ENCODE measurements at regions not wholly inside any gene's neighbourhood (a gene's known extent, or its start where the extent isn't known, plus 50 kb on each side); places are given as distances from the start of the nearest gene placed in this dataset.

- Histone ChIP-seq H3K27me3 (ENCODE audit: insufficient read depth, low read length) (no peaks in the 10 kb centered on the region), H3K9me3 (ENCODE audit: insufficient read depth, low read depth, low read length) (no peaks in the 10 kb centered on the region), H3K4me3 (ENCODE audit: low read length) (no peak overlapping the region), H3K4me1 (ENCODE audit: insufficient read depth, low read length) (no peaks in the 10 kb centered on the region), H3K36me3 (ENCODE audit: insufficient read depth, low read length) (no peaks in the 10 kb centered on the region; the same call in 1 of the 2 replicates), H3K9ac (ENCODE audit: low read depth, low read length) (no peak overlapping the region), H3K27ac (ENCODE audit: low read depth, low read length) (no peak overlapping the region)
- WGBS, result 86% methylated on average over 12 of the region's 12 CpGs
These were observed 72.0 kb upstream of the UMPS start for GRCh38 chr3:124658270-124658669.

- WGBS, result no CpG with 5 or more reads among the region's 1 CpG
These were observed 71.1 kb upstream of the UMPS start for GRCh38 chr3:124659175-124659574.

GRCh38 chr3:124660599-124660998 is 69.7 kb upstream of the UMPS start:
- H3K9me3 ChIP-seq (ENCODE audit: insufficient read depth, low read depth, low read length), result no peaks in the 10 kb centered on the region
- no peak overlapping the region for H3K9ac ChIP-seq (ENCODE audit: low read depth, low read length)
- H3K4me3 ChIP-seq (ENCODE audit: low read length), result no peak overlapping the region
- no peak overlapping the region for H3K27ac ChIP-seq (ENCODE audit: low read depth, low read length)
- H3K4me1 ChIP-seq (ENCODE audit: insufficient read depth, low read length), result no peaks in the 10 kb centered on the region
- no peaks in the 10 kb centered on the region; the same call in 1 of the 2 replicates for H3K36me3 ChIP-seq (ENCODE audit: insufficient read depth, low read length)
- WGBS, result 100% methylated on average over 1 of the region's 1 CpG
- H3K27me3 ChIP-seq (ENCODE audit: insufficient read depth, low read length), result no peaks in the 10 kb centered on the region

More at GRCh38 chr3:124659175-124659574, 71.1 kb upstream of the UMPS start:
- Histone ChIP-seq H3K4me3 (ENCODE audit: low read length) (no peak overlapping the region), H3K9me3 (ENCODE audit: insufficient read depth, low read depth, low read length) (no peaks in the 10 kb centered on the region), H3K36me3 (ENCODE audit: insufficient read depth, low read length) (no peaks in the 10 kb centered on the region; the same call in 1 of the 2 replicates), H3K9ac (ENCODE audit: low read depth, low read length) (no peak overlapping the region), H3K27me3 (ENCODE audit: insufficient read depth, low read length) (no peaks in the 10 kb centered on the region), H3K4me1 (ENCODE audit: insufficient read depth, low read length) (no peaks in the 10 kb centered on the region), H3K27ac (ENCODE audit: low read depth, low read length) (no peak overlapping the region)

GRCh38 chr3:124663690-124664089 is 66.6 kb upstream of the UMPS start:
- Histone ChIP-seq H3K9ac (ENCODE audit: low read depth, low read length) (no peak overlapping the region), H3K27ac (ENCODE audit: low read depth, low read length) (no peak overlapping the region), H3K9me3 (ENCODE audit: insufficient read depth, low read depth, low read length) (no peaks in the 10 kb centered on the region), H3K36me3 (ENCODE audit: insufficient read depth, low read length) (no peaks in the 10 kb centered on the region; the same call in 1 of the 2 replicates), H3K4me1 (ENCODE audit: insufficient read depth, low read length) (no peaks in the 10 kb centered on the region), H3K4me3 (ENCODE audit: low read length) (no peak overlapping the region), H3K27me3 (ENCODE audit: insufficient read depth, low read length) (no peaks in the 10 kb centered on the region)
- 97% methylated on average over 2 of the region's 2 CpGs for WGBS

GRCh38 chr3:124664804-124665203 is 65.4 kb upstream of the UMPS start:
- Histone ChIP-seq H3K9me3 (ENCODE audit: insufficient read depth, low read depth, low read length) (no peaks in the 10 kb centered on the region), H3K4me3 (ENCODE audit: low read length) (no peak overlapping the region), H3K9ac (ENCODE audit: low read depth, low read length) (no peak overlapping the region), H3K27me3 (ENCODE audit: insufficient read depth, low read length) (no peaks in the 10 kb centered on the region), H3K36me3 (ENCODE audit: insufficient read depth, low read length) (no peaks in the 10 kb centered on the region; the same call in 1 of the 2 replicates), H3K4me1 (ENCODE audit: insufficient read depth, low read length) (no peaks in the 10 kb centered on the region), H3K27ac (ENCODE audit: low read depth, low read length) (no peak overlapping the region)
- 90% methylated on average over 2 of the region's 2 CpGs for WGBS

- 89% methylated on average over 5 of the region's 5 CpGs for WGBS
- Histone ChIP-seq H3K9me3 (ENCODE audit: insufficient read depth, low read depth, low read length) (no peaks in the 10 kb centered on the region), H3K27me3 (ENCODE audit: insufficient read depth, low read length) (no peaks in the 10 kb centered on the region), H3K4me1 (ENCODE audit: insufficient read depth, low read length) (no peaks in the 10 kb centered on the region), H3K27ac (ENCODE audit: low read depth, low read length) (no peak overlapping the region), H3K36me3 (ENCODE audit: insufficient read depth, low read length) (no peaks in the 10 kb centered on the region; the same call in 1 of the 2 replicates), H3K4me3 (ENCODE audit: low read length) (no peak overlapping the region), H3K9ac (ENCODE audit: low read depth, low read length) (no peak overlapping the region)
These were observed 64.2 kb upstream of the UMPS start for GRCh38 chr3:124666067-124666466.

GRCh38 chr3:124669470-124669869 is 60.8 kb upstream of the UMPS start:
- 93% methylated on average over 2 of the region's 3 CpGs for WGBS
- no peaks in the 10 kb centered on the region for H3K27me3 ChIP-seq (ENCODE audit: insufficient read depth, low read length)
- H3K9me3 ChIP-seq (ENCODE audit: insufficient read depth, low read depth, low read length), result no peaks in the 10 kb centered on the region
- no peak overlapping the region for H3K9ac ChIP-seq (ENCODE audit: low read depth, low read length)
- no peak overlapping the region for H3K4me3 ChIP-seq (ENCODE audit: low read length)
- H3K27ac ChIP-seq (ENCODE audit: low read depth, low read length), result no peak overlapping the region
- no peaks in the 10 kb centered on the region for H3K36me3 ChIP-seq (ENCODE audit: insufficient read depth, low read length)
- no peaks in the 10 kb centered on the region for H3K4me1 ChIP-seq (ENCODE audit: insufficient read depth, low read length)

GRCh38 chr3:124671106-124671505 is 59.1 kb upstream of the UMPS start:
- Histone ChIP-seq H3K27me3 (ENCODE audit: insufficient read depth, low read length) (no peaks in the 10 kb centered on the region), H3K27ac (ENCODE audit: low read depth, low read length) (no peak overlapping the region), H3K36me3 (ENCODE audit: insufficient read depth, low read length) (no peaks in the 10 kb centered on the region), H3K4me1 (ENCODE audit: insufficient read depth, low read length) (no peaks in the 10 kb centered on the region), H3K4me3 (ENCODE audit: low read length) (no peak overlapping the region), H3K9ac (ENCODE audit: low read depth, low read length) (no peak overlapping the region), H3K9me3 (ENCODE audit: insufficient read depth, low read depth, low read length) (no peaks in the 10 kb centered on the region)
- WGBS, result 91% methylated on average over 4 of the region's 5 CpGs

- Histone ChIP-seq H3K27me3 (ENCODE audit: insufficient read depth, low read length) (no peaks in the 10 kb centered on the region), H3K4me1 (ENCODE audit: insufficient read depth, low read length) (no peaks in the 10 kb centered on the region), H3K36me3 (ENCODE audit: insufficient read depth, low read length) (no peaks in the 10 kb centered on the region), H3K27ac (ENCODE audit: low read depth, low read length) (no peak overlapping the region), H3K9ac (ENCODE audit: low read depth, low read length) (no peak overlapping the region), H3K4me3 (ENCODE audit: low read length) (no peak overlapping the region), H3K9me3 (ENCODE audit: insufficient read depth, low read depth, low read length) (no peaks in the 10 kb centered on the region)
- WGBS, result 92% methylated on average over 11 of the region's 13 CpGs
These were observed 55.9 kb upstream of the UMPS start for GRCh38 chr3:124674336-124674735.

- Histone ChIP-seq H3K36me3 (ENCODE audit: insufficient read depth, low read length) (no peaks in the 10 kb centered on the region), H3K9ac (ENCODE audit: low read depth, low read length) (no peak overlapping the region), H3K4me1 (ENCODE audit: insufficient read depth, low read length) (no peaks in the 10 kb centered on the region), H3K4me3 (ENCODE audit: low read length) (no peak overlapping the region), H3K27me3 (ENCODE audit: insufficient read depth, low read length) (no peaks in the 10 kb centered on the region), H3K9me3 (ENCODE audit: insufficient read depth, low read depth, low read length) (no peaks in the 10 kb centered on the region), H3K27ac (ENCODE audit: low read depth, low read length) (no peak overlapping the region)
- 84% methylated on average over 3 of the region's 3 CpGs for whole genome bisulfite sequencing
These were observed 54.0 kb upstream of the UMPS start for GRCh38 chr3:124676236-124676635.

GRCh38 chr3:124679048-124679638 is 51.1 kb upstream of the UMPS start:
- Histone ChIP-seq H3K9me3 (ENCODE audit: insufficient read depth, low read depth, low read length) (no peaks in the 10 kb centered on the region), H3K4me3 (ENCODE audit: low read length) (no peak overlapping the region), H3K4me1 (ENCODE audit: insufficient read depth, low read length) (no peaks in the 10 kb centered on the region), H3K36me3 (ENCODE audit: insufficient read depth, low read length) (no peaks in the 10 kb centered on the region), H3K27me3 (ENCODE audit: insufficient read depth, low read length) (no peaks in the 10 kb centered on the region), H3K9ac (ENCODE audit: low read depth, low read length) (no peak overlapping the region), H3K27ac (ENCODE audit: low read depth, low read length) (no peak overlapping the region)
- WGBS, result 93% methylated on average over 5 of the region's 5 CpGs
